ENCODE measurements at regions not wholly inside any gene's neighbourhood (a gene's known extent, or its start where the extent isn't known, plus 50 kb on each side); places are given as distances from the start of the nearest gene placed in this dataset.

DNA sequence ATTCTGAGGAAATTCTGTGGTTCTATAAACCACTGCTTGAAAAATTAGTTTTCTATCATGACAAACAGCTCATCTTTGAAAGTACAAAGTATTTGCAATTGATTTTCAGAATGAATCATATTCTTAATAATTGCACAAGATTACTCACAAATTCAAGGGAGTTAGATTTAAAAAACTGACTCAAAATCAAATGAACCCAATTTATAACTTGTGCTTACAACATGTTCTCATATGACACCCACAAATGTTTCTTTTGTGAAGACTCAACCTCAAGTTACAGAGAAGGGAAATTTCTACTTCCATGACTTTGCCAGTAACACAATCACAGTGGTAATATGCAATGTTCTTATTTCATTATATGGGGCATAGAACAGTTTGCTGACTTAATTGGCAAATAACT lies 272.0 kb upstream of the ACTBL2 start:
- Histone ChIP-seq H3K79me2 (ENCODE audit: control insufficient read depth in 1 of 2, insufficient read depth in 2 of 2, low read length in 2 of 2) (no peaks in the 10 kb centered on the region), H4K5ac (ENCODE audit: insufficient read length, low read depth, low read length) (no peak overlapping the region), H3K9ac (replicated peaks in 1 of 4; ENCODE audit: extremely low read depth in 1 of 4, low read depth in 3 of 4, low read length in 3 of 4) (no peak overlapping the region), H3K4ac (replicated peaks; ENCODE audit: insufficient read length, low read depth, low read length) (no peak overlapping the region), H3K36me3 (ENCODE audit: control insufficient read depth in 2 of 4, insufficient read depth in 4 of 4, low read length in 3 of 4) (no peaks in the 10 kb centered on the region), H4K91ac (replicated peaks; ENCODE audit: insufficient read length, low read length) (no peak overlapping the region), H3K9me3 (ENCODE audit: insufficient read depth in 2 of 2, low read depth in 1 of 2, low read length in 1 of 2) (no peaks in the 10 kb centered on the region), H3K56ac (replicated peaks; ENCODE audit: insufficient read length, low read depth, low read length) (no peak overlapping the region), H2BK120ac (replicated peaks; ENCODE audit: low read depth, low read length) (no peak overlapping the region), H3K4me1 (replicated peaks in 1 of 4; ENCODE audit: control insufficient read depth in 3 of 4, insufficient read depth in 4 of 4, low read length in 3 of 4) (no peaks in the 10 kb centered on the region), H3K18ac (ENCODE audit: extremely low read depth, low read length) (no peak overlapping the region), H2BK5ac (ENCODE audit: low read depth, low read length) (no peak overlapping the region), H4K8ac (ENCODE audit: extremely low read depth, insufficient read depth, low read length) (no peak overlapping the region), H2BK12ac (ENCODE audit: low read depth, low read length) (no peak overlapping the region), H3K4me2 (ENCODE audit: insufficient read depth in 1 of 2, low read depth in 2 of 2, low read length in 2 of 2) (no peak overlapping the region), H3K14ac (ENCODE audit: insufficient read length) (no peak overlapping the region), H2AFZ (ENCODE audit: low read length) (no peak overlapping the region), H4K20me1 (replicated peaks in 1 of 2; ENCODE audit: control insufficient read depth in 1 of 2, insufficient read depth in 2 of 2, low read length in 2 of 2) (no peaks in the 10 kb centered on the region), H3K4me3 (ENCODE audit: extremely low read depth in 1 of 4, insufficient read depth in 2 of 4, low read depth in 3 of 4, low read length in 4 of 4) (no peak overlapping the region), H3K79me1 (ENCODE audit: low read depth, low read length) (no peaks in the 10 kb centered on the region), H2BK20ac (ENCODE audit: low read length) (no peak overlapping the region), H3K27me3 (replicated peaks in 1 of 4; ENCODE audit: control insufficient read depth in 3 of 4, extremely low read depth in 1 of 4, insufficient read depth in 3 of 4, low read length in 3 of 4) (no peaks in the 10 kb centered on the region), H2BK15ac (ENCODE audit: low read length) (no peak overlapping the region), H2AK5ac (ENCODE audit: low read depth, low read length) (no peak overlapping the region), H3K23me2 (ENCODE audit: low read depth, low read length) (no peaks in the 10 kb centered on the region), H3K23ac (ENCODE audit: insufficient read length) (no peak overlapping the region), H3K27ac (ENCODE audit: low read depth, low read length) (no peak overlapping the region)
- DNase-seq (ENCODE audit: low read depth in 1 of 2, low spot score in 2 of 2) (no peak), FAIRE-seq (no peak)
- POLR2A ChIA-PET (ENCODE audit: partially characterized antibody) = no interaction called here
- TF ChIP-seq RNF2 (IDR thresholded peaks at IDR 0.05; ENCODE audit: borderline replicate concordance, low read depth, low read length, missing control alignments, poor library complexity, severe bottlenecking) (no peak), RAD21 (IDR thresholded peaks at IDR 0.05 in 1 of 2, conservative IDR thresholded peaks at IDR 0.05 in 1 of 2; ENCODE audit: low read depth in 2 of 2, low read length in 2 of 2) (no peak), JUN (IDR thresholded peaks at IDR 0.05; ENCODE audit: low read depth, low read length) (no peak), CHD1 (IDR thresholded peaks at IDR 0.05; ENCODE audit: low read depth, low read length) (no peak), NRF1 (IDR thresholded peaks at IDR 0.05; ENCODE audit: low read depth, low read length) (no peak), KDM4A (IDR thresholded peaks at IDR 0.05; ENCODE audit: low read depth, low read length, severe bottlenecking) (no peak), EZH2 (IDR thresholded peaks at IDR 0.05; ENCODE audit: low read depth, low read length, severe bottlenecking) (no peak)
- CTCF ChIA-PET (ENCODE audit: partially characterized antibody) = interaction anchor here (1.0 to 1.7 kb wide), 2 partner anchors 9 to 255 kb away, joined by 3 to 7 read pairs; no protein-coding TSS in a partner anchor

Measured in H1 (cell line).